GM19324 (cell line): ENCODE measurements at regions not wholly inside any gene's neighbourhood (a gene's known extent, or its start where the extent isn't known, plus 50 kb on each side); places are given as distances from the start of the nearest gene placed in this dataset.
"Not testable (repeated sequence)": the region's sequence is repeated elsewhere in the genome, so short reads cannot be mapped to it uniquely, and the experiment has no call there.

Experiments used
- ATAC-seq: cut with Tn5 transposase; IDR thresholded peaks from one replicate; pipeline ENCODE4 v1.9.1; 2021; ENCODE audit warnings: mild to moderate bottlenecking, moderate library complexity; ENCODE audit not compliant: unreplicated experiment, low FRiP score

DNA sequence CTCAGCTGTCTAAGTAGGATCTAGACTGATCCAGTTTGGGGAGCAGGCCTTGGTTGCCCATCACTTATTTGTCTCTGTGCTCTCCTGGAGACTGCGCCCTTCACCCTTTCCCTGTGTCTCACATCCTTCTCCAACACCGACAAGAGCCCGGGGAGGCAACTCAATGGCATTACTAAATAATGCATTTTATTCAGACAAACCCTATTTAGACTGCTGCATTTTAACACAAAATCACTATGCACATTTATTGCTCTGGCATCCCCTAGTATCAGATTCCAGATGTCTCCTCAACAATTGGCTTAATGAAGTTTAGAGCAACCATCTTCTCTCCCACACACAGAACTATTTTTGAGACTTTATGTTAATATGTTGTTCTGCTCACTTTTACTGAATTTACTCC lies 436.4 kb upstream of the CHRM3 start:
- no peak for ATAC-seq

DNA sequence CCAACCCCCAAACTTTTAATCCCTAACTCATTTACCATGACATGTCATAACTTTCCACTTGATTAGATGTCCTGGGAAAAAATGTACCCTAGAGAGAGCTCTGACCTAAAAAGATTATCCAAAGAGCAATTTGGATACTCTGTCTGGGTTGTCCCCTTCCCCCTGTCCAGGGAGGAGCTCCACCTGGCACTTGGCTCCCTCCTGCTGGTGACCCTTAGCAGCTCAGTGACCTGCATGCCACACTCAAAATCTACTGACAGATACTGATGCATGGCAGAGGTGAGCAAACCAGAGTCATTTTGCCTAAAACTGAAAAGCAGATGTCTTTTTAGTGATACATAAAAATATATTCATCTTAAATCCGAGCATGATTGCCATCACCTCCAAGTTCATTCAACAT lies 442.3 kb upstream of the CHRM3 start:
- no peak for ATAC-seq

DNA sequence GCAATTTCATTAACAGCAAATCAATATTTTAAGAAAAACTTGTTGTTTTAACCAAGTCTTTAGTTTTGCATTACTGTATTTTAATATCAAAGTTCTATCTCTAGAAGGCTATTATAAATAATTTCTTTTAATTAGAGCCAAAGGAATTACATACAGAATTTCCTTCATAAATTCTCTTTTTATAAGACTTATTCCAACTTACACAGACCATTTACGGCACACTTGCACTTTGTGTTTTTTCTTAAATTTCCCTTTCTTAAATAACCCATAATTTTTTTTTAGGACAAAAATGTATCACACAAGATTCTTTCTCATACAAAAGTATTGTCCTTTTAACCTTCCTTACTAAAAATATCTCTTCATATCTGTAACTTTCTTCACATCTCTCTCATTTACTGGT lies 458.5 kb upstream of the CHRM3 start:
- ATAC-seq: no peak

DNA sequence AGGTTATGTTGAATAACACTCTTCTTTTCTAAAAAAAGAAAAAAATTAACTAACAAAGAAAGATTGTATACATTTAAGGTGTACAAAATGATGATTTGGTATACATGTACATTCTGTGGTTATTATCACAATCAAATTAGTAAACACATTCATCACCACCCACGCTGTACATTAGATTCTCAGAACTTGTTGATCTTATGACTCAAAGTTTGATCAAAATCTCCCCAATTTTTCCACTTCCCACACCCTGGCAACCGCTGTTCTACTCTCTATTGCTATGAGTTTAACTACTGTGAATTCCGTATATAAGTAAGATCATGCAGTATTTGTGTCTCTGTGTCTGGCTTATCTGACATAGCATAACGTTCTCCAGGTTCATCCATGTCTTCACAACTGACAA lies 469.5 kb upstream of the CHRM3 start:
- ATAC-seq: no peak

DNA sequence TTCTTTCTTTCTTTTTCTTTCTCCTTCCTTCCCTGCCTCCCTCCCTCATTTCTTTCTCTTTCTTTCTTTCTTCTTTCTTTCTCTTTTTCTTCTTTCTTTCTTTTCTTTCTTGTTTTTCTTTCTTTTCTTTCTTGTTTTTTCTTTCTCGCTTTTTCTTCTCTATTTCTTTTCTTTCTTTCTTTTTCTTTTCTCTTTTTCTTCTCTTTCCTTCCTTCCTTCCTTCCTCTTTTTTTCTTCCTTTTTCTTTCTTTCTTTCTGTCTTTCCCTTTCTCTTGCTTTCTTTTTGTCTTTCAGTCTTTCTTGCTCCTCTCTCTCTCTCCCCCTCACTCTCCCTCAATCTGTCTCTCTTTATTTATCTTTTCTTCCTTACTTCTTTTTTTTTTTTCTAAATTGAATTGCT lies 472.0 kb upstream of the CHRM3 start:
- ATAC-seq: no peak

DNA sequence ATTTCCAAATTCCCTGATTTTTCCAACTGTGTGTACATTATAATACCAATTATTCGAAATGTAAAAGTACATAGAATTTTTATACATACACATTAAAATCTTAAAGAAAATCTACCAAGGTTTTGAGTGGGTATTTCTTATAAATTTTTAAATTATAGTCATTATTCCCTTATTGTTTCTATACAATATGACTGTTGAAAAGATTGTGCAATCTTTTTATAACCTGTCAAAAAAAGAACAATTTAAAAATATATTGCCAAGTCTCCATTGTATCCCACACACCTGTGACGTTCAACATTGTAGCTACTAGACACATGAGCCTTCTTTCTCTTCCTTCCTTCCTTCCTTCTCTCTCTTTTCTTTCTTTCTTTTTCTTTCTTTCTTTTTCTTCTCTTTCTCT lies 473.2 kb upstream of the CHRM3 start:
- ATAC-seq: no peak

DNA sequence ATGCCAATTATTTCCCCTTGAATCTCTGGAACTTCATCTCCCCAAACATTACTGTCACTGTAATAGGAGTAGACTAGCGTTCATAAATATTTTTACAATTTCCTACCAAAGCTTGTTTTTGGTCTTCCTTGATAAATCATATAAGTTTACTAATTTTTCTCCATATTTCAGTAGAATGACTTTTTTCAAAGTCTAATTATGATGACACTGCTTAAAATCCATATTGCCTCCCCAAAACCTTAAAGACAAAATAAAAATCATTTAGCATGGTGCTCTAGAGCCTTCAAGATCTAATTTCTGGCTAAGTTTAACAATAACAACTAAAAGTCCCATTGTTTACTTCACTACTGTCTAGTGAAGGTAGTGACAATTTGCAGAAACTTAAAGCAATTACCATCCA lies 474.2 kb upstream of the CHRM3 start:
- ATAC-seq: no peak

DNA sequence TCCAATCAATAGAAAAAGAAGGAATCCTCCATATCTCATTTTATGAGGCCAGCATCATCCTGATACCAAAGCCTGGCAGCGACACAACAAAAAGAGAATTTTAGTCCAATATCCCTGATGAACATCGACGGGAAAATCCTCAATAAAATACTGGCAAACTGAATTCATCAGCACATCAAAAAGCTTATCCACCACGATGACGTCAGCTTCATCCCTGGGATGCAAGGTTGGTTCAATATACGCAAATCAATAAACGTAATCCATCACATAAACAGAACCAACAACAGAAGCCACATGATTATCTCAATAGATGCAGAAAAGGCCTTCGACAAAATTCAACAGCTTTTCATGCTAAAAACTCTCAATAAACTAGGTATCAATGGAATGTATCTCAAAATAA lies 483.6 kb upstream of the CHRM3 start:
- not testable (repeated sequence) for ATAC-seq

DNA sequence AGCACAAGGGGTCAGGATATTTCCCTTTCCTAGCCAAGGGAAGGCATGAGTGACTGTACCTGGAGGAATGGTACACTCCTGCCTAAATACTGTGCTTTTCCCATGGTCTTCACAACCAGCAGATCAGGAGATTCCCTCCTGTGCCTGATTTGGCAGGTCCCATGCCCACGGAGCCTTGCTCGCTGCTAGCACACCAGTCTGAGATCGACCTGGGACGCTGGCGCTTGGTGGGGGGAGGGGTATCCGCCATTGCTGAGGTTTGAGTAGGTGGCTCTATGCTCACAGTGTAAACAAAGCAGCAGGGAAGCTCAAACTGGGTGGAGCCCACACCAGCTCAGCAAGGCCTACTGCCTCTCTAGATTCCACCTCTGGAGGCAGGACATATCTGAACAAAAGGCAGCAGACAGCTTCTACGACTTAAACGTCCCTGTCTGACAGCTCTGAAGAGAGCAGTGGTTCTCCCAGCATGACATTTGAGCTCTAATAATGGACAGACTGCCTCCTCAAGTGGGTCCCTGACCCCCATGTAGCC lies 486.0 kb upstream of the CHRM3 start:
- no peak for ATAC-seq

DNA sequence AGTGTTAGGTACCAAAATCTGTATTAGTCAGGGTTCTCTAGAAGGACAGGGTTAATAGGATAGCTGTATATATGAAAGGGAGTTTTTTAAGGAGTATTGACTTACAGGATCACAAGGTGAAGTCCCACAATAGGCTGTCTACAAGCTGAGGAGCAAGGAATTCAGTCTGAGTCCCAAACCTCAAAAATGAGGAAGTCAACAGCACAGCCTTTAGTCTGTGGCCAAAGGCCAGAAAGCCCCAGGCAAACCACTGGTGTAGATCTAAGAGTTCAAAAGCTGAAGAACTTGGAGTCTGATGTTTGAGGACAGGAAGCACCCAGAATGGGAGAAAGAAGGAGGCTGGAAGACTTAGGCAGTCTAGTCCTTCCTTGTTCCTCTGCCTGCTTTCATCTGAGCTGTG lies 487.5 kb upstream of the CHRM3 start:
- ATAC-seq: no peak

DNA sequence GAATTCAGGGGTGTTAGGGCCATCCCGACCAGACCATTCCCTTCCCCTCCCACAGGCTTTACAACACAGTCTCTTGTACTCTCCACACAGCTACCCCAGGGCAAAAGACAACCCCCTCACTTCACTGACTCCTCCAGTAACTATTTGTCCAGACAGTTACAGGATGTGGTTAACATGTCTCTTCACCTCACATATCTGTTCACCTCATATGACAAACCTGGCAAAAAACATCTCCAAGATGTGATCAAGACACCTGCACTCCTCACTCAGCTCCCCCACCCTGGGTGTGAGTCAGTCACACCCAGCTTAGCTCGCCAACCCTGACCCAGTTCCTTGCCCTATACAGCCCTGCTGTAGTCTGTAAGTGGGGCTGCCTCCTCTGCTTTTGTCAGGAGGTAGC lies 490.5 kb upstream of the CHRM3 start:
- no peak for ATAC-seq

DNA sequence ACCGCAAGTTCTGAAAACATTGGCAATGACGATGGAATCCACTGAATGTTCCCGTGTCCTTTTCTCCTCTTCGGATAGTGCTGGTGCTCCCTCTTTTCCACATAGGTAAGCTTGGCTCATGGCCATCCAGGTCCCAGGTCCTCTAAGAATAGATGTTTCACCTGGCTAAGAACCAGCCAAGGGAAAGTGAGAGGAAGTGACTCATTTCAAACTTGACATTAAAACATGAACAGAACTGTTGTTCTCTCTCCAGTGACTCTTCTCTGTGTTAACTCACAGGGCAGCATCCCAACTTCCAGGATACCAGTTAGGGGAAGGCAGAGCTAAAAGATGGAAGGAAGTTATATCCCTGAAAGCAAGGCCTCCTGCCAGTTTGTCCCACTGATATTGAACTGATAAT lies 493.8 kb upstream of the CHRM3 start:
- no peak for ATAC-seq

DNA sequence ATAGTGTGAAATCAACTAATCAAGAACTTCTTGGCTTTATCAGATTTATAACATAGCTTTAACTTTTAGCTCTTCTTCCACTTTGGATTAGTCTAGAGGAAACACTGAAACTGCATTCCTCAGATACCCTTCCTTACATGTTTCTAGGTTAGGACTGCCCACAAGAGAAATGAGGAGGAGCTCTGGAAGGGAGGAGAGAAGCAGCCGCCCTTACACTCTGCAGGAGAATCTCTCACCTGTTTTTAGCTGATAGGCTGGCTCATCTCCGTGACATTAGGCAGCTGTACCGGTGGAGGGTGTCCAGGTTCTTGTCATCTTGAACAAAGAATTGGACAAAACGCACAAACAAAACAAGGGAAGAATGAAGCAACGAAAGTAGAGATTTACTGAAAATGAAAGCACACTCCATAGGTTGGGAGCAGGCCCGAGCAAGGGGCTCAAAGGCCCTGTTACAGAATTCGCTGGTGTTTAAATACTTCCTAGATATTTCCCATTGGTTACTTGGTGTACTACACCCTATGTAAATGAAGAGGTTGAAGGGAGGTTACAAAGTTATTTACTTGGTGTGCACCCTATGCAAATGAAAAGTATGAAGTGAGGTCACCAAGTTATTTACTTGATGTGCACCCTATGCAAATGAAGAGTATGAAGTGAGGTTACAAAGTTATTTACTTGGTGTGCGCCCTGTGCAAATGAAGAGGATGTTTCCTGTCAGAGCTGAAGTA lies 524.9 kb upstream of the CHRM3 start:
- ATAC-seq: no peak

DNA sequence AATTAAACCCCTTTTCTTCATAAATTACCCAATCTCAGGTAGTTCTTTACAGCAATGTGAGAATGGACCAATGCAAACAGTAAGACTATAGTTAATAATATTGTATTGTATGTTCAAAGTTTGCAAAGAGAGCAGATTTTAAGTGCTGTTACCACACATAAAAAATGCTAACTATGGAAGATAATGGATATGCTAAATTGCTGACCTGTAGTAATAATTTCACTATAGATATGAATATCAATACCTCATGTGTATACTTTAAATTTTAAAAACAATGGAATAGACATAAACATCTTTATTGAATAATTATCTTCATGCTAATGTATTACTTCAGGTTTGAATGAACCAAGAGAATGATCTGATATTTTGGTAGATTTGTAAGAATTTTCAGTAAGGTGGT lies 552.4 kb upstream of the CHRM3 start:
- no peak for ATAC-seq

DNA sequence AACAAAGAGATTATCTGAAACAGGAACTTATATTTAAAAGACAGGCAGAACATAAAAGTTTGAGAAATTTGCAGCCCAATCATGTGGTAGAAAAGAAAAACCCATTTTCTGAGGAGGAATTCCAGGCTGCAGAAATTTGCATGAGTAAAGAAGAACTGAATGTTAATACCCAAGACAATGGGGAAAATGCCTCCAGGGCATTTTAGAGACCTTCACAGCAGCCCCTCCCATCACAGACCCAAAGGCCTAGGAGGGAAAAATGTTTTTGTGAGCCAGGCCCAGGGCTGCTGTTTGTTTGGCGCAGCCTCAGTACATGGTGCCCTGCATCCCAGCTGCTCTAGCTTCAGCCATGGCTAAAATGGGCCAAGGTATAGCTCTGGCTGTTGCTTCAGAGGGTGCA lies 554.3 kb upstream of the CHRM3 start:
- ATAC-seq: no peak

DNA sequence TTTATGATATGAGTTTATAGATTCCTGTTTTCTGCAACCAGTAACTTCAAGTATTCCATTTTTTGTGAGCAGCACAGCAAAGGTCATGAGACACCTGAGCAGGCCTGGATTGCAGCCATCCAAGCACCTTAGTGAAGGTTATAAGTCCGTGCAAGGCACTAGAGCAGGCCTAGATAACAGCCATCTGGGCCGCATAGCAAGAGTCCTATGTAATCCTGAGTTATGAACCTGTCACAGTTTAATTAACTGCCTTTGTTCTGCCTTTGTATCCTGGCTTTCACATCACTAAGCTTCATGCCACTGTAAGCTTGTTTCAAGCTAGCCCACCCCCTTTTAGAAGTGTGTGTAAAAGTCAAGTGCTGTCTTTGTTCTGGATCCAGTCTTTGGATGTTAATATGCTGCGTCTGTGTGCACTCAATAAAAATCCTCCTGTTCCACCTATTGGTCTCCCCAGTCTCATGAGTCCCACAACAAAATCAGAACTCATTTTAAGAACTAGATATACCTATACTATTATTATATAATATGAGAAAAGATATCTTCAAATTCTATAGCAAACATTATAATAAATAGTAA lies 556.2 kb upstream of the CHRM3 start:
- no peak for ATAC-seq

DNA sequence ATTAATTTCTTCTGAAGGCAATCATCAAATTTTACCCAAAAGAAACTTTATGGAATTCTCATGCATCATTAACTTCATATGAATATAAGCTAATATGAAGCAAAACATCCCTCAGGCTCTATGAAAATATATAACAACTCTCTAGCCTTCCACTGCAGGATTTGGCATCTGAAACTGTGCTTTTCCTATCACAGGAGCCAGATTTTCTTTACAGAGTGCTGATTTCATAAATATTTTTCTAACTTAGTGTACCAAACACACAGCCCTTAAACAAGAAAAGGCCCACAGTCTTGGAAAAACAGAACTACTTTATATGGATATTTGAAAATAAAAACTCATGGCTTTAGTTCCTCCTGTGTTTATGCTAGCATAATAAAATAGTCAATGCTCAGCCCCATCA lies 559.5 kb upstream of the CHRM3 start:
- no peak for ATAC-seq

DNA sequence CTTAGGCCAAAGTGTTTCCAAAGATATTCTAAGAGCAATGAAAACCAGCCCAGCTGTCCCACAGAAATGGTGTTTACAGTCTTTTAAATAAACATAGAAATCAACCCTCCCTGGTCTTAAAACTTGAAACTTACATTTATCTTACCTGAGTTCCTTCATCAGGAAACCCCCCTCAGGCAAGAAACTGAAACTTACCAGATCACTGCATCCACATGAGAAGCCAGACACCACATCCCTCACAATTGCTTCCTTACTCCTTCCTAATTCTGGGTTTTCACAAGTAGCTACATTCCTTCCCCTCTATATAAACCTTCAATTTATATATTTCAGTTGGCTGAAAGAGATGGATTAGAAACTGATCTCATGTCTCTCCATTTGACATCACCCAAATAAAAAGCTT lies 563.0 kb upstream of the CHRM3 start:
- ATAC-seq: no peak

DNA sequence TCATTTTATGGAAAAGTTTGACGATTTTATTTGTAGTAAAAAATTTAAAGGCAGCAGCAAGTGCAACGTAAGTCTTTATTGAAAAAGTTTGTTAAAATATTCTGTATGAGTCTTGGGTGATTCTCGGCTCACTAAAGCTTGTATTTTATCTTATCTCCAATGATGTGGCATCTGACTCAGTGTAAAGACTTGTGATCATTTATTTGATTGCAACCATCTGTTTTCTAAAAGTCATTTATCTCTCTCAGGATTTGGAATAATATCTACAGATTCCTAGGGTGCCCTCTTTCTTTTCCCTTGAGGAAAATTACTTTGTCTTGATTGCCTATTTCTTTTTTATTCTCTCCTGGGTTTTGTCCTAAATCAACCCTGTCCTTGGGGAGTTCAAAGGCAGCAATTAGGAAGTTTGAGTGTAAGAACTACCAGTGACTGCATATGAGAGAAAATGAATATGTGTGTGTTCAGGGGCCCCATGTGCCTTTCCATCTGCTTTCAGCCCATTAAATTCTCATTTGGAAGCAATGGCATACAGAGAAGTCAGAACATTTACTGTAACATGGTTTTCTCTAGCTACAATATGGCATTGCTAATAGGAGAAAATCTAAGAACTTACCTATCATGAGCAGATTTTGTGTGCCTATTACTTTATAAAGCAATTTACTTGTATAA lies 575.0 kb upstream of the CHRM3 start:
- ATAC-seq: no peak

DNA sequence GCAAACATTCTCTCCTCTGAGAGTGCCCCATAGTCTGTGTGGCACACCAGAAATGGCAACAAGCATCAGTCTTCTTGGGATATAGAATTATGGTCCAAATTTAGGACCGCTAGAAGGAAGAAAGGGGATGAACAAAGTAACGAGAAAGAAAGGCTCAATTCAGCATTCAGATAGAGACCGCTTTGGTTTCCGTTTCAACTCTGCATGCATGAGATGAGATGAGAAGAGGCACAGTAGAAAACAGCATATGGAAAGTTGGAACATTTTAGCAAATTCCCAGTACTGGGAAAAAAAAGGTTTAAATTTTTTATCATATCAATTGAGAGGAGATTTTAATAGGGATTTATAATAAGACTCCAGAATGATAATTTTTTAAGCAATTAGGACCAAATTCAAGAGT lies 595.5 kb upstream of the CHRM3 start:
- ATAC-seq: no peak

DNA sequence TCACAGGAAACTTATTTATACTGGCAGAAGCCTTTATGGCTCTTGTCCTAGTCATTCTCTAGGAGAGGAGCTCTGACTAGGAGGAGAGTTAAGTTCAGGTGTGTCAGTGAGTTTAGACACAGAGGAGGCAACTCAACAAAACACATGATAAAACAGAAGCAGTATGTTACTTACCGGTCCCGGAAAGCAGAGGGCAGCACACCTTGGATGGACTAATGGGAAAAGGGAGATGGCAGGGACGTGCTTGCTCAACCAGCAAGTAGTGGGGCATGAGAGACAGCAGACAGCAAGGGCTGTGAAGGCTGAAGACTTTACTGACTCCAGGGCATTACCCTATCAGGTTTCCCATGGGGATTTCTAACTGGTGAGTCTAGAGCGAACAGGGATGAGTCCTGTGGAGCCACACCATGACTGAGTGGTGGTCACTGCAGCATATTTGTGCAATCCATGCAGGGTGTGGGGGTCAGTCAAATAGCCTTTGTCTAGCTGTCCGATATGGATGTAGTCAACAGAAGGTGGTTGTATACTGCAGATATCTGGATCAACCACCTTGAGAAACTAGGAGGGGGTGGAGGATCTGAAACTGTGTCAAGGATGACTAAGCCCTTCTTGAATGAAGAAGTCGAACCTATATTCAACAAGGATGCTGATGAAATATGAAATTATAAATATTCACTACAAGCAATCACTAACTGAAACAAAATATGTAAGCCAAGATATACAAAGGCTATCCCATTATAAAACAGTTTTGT lies 596.3 kb upstream of the CHRM3 start:
- ATAC-seq: no peak
